GM23338 (cell line): ENCODE measurements at regions not wholly inside any gene's neighbourhood (a gene's known extent, or its start where the extent isn't known, plus 50 kb on each side); places are given as distances from the start of the nearest gene placed in this dataset.

ENCODE experiments used
- ATAC-seq: fragments of 200-7000 bp; cut with Tn5 transposase; 3 replicates; pipeline ENCODE4 v1.9.1; 2020
- DNase-seq: peaks from one replicate; pipeline ENCODE4 v3.0.0-alpha.2; 2015; ENCODE audit warnings: low spot score
- H2AFZ ChIP-seq: fragments of 200-600 bp; sonication (generic); 2 replicates; pipeline ENCODE4 v1.8.0; 2016; ENCODE audit warnings: antibody characterized with exemption, mild to moderate bottlenecking, moderate library complexity
- H3F3A ChIP-seq: fragments of 200-600 bp; sonication (generic); replicated peaks from 2 replicates; pipeline ENCODE4 v1.8.0; 2017; ENCODE audit warnings: antibody characterized with exemption, mixed run types, low read depth
- H3K27ac ChIP-seq: fragments of 200-600 bp; sonication (generic); 2 replicates; pipeline ENCODE4 v1.6.1; 2016; ENCODE audit warnings: low read depth
- H3K27me3 ChIP-seq: fragments of 200-600 bp; sonication (generic); 2 replicates; pipeline ENCODE4 v1.8.0; 2016; ENCODE audit warnings: mild to moderate bottlenecking, mixed run types, moderate library complexity; ENCODE audit not compliant: insufficient read depth
- H3K36me3 ChIP-seq: fragments of 200-600 bp; sonication (generic); 2 replicates; pipeline ENCODE4 v1.8.0; 2016; ENCODE audit warnings: mild to moderate bottlenecking; ENCODE audit not compliant: insufficient read depth
- H3K4me1 ChIP-seq: fragments of 200-600 bp; sonication (generic); 2 replicates; pipeline ENCODE4 v1.8.0; 2016; ENCODE audit warnings: mild to moderate bottlenecking, moderate library complexity; ENCODE audit not compliant: insufficient read depth
- H3K4me2 ChIP-seq: fragments of 200-600 bp; sonication (generic); 2 replicates; pipeline ENCODE4 v1.7.1; 2017; ENCODE audit warnings: mixed run types
- H3K4me3 ChIP-seq: fragments of 200-600 bp; sonication (generic); 2 replicates; pipeline ENCODE4 v1.6.1; 2016; ENCODE audit warnings: mixed run types
- H3K79me2 ChIP-seq: fragments of 200-600 bp; sonication (generic); replicated peaks from 2 replicates; pipeline ENCODE4 v1.8.0; 2017; ENCODE audit warnings: mild to moderate bottlenecking; ENCODE audit not compliant: insufficient read depth
- H3K9me2 ChIP-seq: fragments of 200-600 bp; sonication (generic); 2 replicates; pipeline ENCODE4 v1.8.0; 2017; ENCODE audit not compliant: insufficient read depth
- H4K20me1 ChIP-seq: fragments of 200-600 bp; sonication (generic); replicated peaks from 2 replicates; pipeline ENCODE4 v1.8.0; 2017; ENCODE audit warnings: mild to moderate bottlenecking; ENCODE audit not compliant: insufficient read depth
- H3K27ac Mint-ChIP-seq: 2 replicates; pipeline ENCODE4 v1.8.0; 2020; ENCODE audit warnings: inconsistent platforms, mild to moderate bottlenecking, moderate library complexity, mixed read lengths
- H3K27me3 Mint-ChIP-seq: 3 replicates; pipeline ENCODE4 v1.8.0; 2022; ENCODE audit warnings: low read depth, mild to moderate bottlenecking, moderate library complexity, mixed read lengths, inconsistent platforms; ENCODE audit not compliant: insufficient read depth, poor library complexity
- H3K36me3 Mint-ChIP-seq: 3 replicates; pipeline ENCODE4 v1.8.0; 2021; ENCODE audit warnings: low read depth, mild to moderate bottlenecking, inconsistent platforms, moderate library complexity, mixed read lengths
- H3K4me1 Mint-ChIP-seq: 3 replicates; pipeline ENCODE4 v1.8.0; 2020; ENCODE audit warnings: mild to moderate bottlenecking, inconsistent platforms, mixed read lengths
- H3K4me3 Mint-ChIP-seq: 3 replicates; pipeline ENCODE4 v1.8.0; 2021; ENCODE audit warnings: moderate library complexity, mild to moderate bottlenecking, inconsistent platforms, mixed read lengths
- H3K9me3 Mint-ChIP-seq: 3 replicates; pipeline ENCODE4 v1.8.0; 2020; ENCODE audit warnings: moderate library complexity, mild to moderate bottlenecking, inconsistent platforms, mixed read lengths
- CREB1 ChIP-seq: fragments of 250-450 bp; sonication (Bioruptor Pico); IDR thresholded peaks from 2 replicates; pipeline ENCODE4 v1.5.0; 2020; ENCODE audit warnings: low read depth, mild to moderate bottlenecking, moderate library complexity
- CTCF ChIP-seq, 2 experiments: fragments of 200-600 bp in 1 of 2; sonication (generic) in 1 of 2; conservative IDR thresholded peaks; 2 replicates each; pipeline versions ENCODE4 v1.5.1 to v1.6.1; 2016 to 2017; ENCODE audit warnings: antibody characterized with exemption in 2 of 2, low read depth in 2 of 2, mild to moderate bottlenecking in 2 of 2, moderate library complexity in 1 of 2
- EZH2 ChIP-seq: fragments of 200-600 bp; sonication (generic); IDR thresholded peaks from one replicate; pipeline ENCODE4 v1.8.0; 2017; ENCODE audit warnings: antibody characterized with exemption, mild to moderate bottlenecking, low read depth; ENCODE audit not compliant: unreplicated experiment
- EZH2phosphoT487 ChIP-seq: fragments of 200-600 bp; sonication (generic); IDR thresholded peaks from one replicate; pipeline ENCODE4 v1.8.1; 2018; ENCODE audit warnings: antibody characterized with exemption; ENCODE audit not compliant: unreplicated experiment
- REST ChIP-seq: IDR thresholded peaks from one replicate; pipeline ENCODE4 v1.6.1; 2018; ENCODE audit warnings: antibody characterized with exemption; ENCODE audit not compliant: unreplicated experiment
- STAT1 ChIP-seq: IDR thresholded peaks from one replicate; pipeline ENCODE4 v1.6.1; 2016; ENCODE audit warnings: antibody characterized with exemption; ENCODE audit not compliant: unreplicated experiment
- ZNF114 ChIP-seq: fragments of 250-450 bp; sonication (Bioruptor Pico); IDR thresholded peaks from 2 replicates; pipeline ENCODE4 v1.5.0; 2020; ENCODE audit warnings: mild to moderate bottlenecking, moderate library complexity

GRCh38 chr3:182508919-182509711 lies 284.2 kb upstream of the ATP11B start (continued):
- TF ChIP-seq CREB1 (CRISPR knock-in tag), result no peak
- TF ChIP-seq CTCF (conservative IDR thresholded peaks at IDR 0.05; ENCODE audit: low read depth in 2 of 2), result no peak
- no peak for TF ChIP-seq STAT1

GRCh38 chr3:182509844-182510460 lies 283.4 kb upstream of the ATP11B start:
- no peak overlapping the region for H3K27ac ChIP-seq
- H3K4me1 ChIP-seq, result peaks cover 13% of the 10 kb centered on the region
- 0 out of 2 replicates have a peak, but pooled peaks cover 3% of the 10 kb centered on the region for H3K9me2 ChIP-seq
- no peaks in the 10 kb centered on the region for H3K79me2 ChIP-seq
- no peak overlapping the region for H3K27ac Mint-ChIP-seq
- H3K4me2 ChIP-seq, result no peak overlapping the region
- DNase-seq (no peak), ATAC-seq (no peak)
- peaks cover 24% of the 10 kb centered on the region for H3K4me1 Mint-ChIP-seq
- peak overlapping the region; percentile 92; the same call in 1 of the 2 replicates for H2AFZ ChIP-seq
- H3K9me3 Mint-ChIP-seq, result no peaks in the 10 kb centered on the region
- H3K36me3 Mint-ChIP-seq, result no peaks in the 10 kb centered on the region
- H3F3A ChIP-seq, result no peaks in the 10 kb centered on the region
- no peak overlapping the region for H3K4me3 Mint-ChIP-seq
- no peaks in the 10 kb centered on the region for H3K36me3 ChIP-seq
- H3K4me3 ChIP-seq, result no peak overlapping the region
- TF ChIP-seq REST (no peak), ZNF114 (no peak), EZH2 (no peak), EZH2phosphoT487 (no peak), CTCF (conservative IDR thresholded peaks at IDR 0.05; ENCODE audit: low read depth in 2 of 2) (no peak), STAT1 (no peak)
- H3K27me3 Mint-ChIP-seq, result peaks cover 3% of the 10 kb centered on the region
- H4K20me1 ChIP-seq, result no peaks in the 10 kb centered on the region
- no peaks in the 10 kb centered on the region for H3K27me3 ChIP-seq
